ENCODE measurements at regions not wholly inside any gene's neighbourhood (a gene's known extent, or its start where the extent isn't known, plus 50 kb on each side); places are given as distances from the start of the nearest gene placed in this dataset.
"Not testable (repeated sequence)": the region's sequence is repeated elsewhere in the genome, so short reads cannot be mapped to it uniquely, and the experiment has no call there.

GRCh38 chr12:9543341-9543740 lies 64.4 kb downstream of the KLRB1 start:
- not testable (repeated sequence) for TF ChIP-seq CTCF (IDR thresholded peaks at IDR 0.05 in 4 of 5, conservative IDR thresholded peaks at IDR 0.05 in 1 of 5); POLR2A (IDR thresholded peaks at IDR 0.05)

Measured in gastrocnemius medialis (tissue), 4 donors.